AG04449 (cell line): ENCODE measurements at regions not wholly inside any gene's neighbourhood (a gene's known extent, or its start where the extent isn't known, plus 50 kb on each side); places are given as distances from the start of the nearest gene placed in this dataset.

Experiments used
- CTCF ChIA-PET: fragments of 350-600 bp; formaldehyde crosslinking; extraction: SDS; loops from one replicate; lab custom pipeline; 2021; ENCODE audit warnings: antibody characterized with exemption; lab: Yijun Ruan, JAX
- POLR2A ChIA-PET: fragments of 400-600, 350-600 bp; formaldehyde crosslinking; extraction: SDS; loops from one replicate; lab custom pipeline; 2020; ENCODE audit warnings: antibody characterized with exemption, inconsistent platforms; lab: Yijun Ruan, JAX
- DNase-seq: peaks from one replicate; pipeline ENCODE4 v3.0.0-alpha.2; 2010; ENCODE audit warnings: low read depth, low spot score
- H3K4me3 ChIP-seq: 2 replicates; pipeline ENCODE4 v1.5.1; 2011; ENCODE audit warnings: low read depth, mild to moderate bottlenecking, control low read depth, low read length
- TF ChIP-seq, protein P1 (sequence below): IDR thresholded peaks from one replicate; pipeline ENCODE4 v1.5.1; 2011; ENCODE audit warnings: mild to moderate bottlenecking, moderate library complexity, low read length, control low read depth, inconsistent platforms; ENCODE audit not compliant: insufficient read depth; ENCODE audit errors: missing control alignments

DNA sequence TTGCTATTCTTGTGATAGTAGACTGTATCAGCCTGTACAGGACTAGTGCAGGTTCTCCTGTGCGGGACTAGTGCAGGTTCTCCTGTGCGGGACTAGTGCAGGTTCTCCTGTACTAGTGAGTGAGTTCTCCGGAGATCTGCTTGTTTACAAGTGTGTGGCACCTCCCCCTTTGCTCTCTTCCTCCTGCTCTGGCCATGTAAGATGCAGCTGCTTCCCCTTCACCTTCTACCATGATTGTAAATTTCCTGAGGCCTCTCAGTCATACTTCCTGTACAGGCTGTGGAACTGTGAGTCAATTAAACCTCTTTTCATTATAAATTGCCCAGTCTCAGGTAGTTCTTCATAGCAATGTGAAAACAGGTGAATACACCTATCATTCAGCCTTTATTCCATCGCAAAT, 289.6 kb downstream of the TEX29 start:
- ChIA-PET POLR2A (no interaction called here), CTCF (no interaction called here)
- TF ChIP-seq, protein P1, sequence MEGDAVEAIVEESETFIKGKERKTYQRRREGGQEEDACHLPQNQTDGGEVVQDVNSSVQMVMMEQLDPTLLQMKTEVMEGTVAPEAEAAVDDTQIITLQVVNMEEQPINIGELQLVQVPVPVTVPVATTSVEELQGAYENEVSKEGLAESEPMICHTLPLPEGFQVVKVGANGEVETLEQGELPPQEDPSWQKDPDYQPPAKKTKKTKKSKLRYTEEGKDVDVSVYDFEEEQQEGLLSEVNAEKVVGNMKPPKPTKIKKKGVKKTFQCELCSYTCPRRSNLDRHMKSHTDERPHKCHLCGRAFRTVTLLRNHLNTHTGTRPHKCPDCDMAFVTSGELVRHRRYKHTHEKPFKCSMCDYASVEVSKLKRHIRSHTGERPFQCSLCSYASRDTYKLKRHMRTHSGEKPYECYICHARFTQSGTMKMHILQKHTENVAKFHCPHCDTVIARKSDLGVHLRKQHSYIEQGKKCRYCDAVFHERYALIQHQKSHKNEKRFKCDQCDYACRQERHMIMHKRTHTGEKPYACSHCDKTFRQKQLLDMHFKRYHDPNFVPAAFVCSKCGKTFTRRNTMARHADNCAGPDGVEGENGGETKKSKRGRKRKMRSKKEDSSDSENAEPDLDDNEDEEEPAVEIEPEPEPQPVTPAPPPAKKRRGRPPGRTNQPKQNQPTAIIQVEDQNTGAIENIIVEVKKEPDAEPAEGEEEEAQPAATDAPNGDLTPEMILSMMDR = no peak
- DNase-seq = no peak
- H3K4me3 ChIP-seq = no peak overlapping the region

DNA sequence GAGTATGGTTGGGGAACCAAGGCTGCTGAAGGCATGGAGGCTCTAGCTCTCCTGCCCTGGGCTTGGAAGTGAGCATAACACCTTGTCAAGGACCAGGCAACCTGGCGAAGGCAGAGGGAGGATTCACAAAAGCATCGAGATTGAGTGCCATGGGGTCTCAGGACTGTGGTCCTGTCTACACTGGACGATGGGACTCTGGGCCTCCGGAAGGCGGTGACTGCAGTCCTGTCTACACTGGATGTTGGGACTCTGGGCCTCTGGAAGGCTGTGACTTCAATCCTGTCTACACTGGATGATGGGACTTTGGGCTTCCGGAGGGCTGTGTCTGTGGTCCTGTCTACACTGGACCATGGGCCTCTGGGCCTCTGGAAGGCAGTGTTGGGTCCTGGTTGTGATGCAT, 290.4 kb downstream of the TEX29 start:
- ChIA-PET CTCF (no interaction called here), POLR2A (no interaction called here)

DNA sequence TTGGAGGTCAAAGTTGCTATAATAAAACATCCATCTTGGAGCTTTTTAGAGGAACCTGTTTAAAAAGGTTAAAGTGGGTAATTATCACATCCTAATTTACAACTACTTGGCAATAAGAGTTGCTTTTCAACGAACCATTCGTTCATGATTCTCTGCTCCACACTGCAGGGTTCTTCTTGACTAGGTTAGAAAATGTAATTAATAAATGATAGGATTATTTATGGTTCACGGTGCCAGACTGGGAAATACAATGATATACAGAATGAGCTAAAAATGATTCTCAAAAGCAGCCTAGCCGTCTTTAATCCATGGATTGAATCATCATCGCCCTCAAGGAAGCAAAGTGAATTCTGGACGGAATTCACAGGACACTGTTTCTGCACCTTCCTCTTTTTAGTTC, 291.2 kb downstream of the TEX29 start:
- POLR2A ChIA-PET = no interaction called here

More for the DNA sequence above, 290.4 kb downstream of the TEX29 start:
- DNase-seq = no peak
- H3K4me3 ChIP-seq = no peak overlapping the region
- TF ChIP-seq, protein P1 = no peak

DNA sequence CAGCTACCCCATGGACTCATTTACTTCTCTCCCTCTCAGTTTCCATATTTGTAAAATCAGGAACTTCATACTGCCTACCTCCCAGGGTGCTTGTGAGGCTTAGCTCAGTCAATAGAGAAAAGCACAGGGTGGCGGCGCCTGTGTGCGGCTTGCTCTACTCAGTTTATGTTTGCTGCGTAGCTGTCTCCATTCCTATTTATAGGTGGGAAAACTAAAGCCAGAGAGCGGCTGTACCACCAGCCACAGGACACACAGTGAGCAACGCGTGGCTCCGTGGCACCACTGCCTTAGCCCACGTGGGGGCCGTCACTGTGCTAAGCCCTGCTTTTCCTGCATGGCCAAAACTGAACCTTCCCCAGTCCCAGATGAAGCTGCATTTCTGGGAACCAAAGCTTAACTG, 292.4 kb downstream of the TEX29 start:
- no peak for DNase-seq
- ChIA-PET POLR2A (no interaction called here), CTCF (no interaction called here)
- TF ChIP-seq, protein P1 = no peak
- H3K4me3 ChIP-seq = no peak overlapping the region

More for the DNA sequence above, 291.2 kb downstream of the TEX29 start:
- no peak overlapping the region for H3K4me3 ChIP-seq
- DNase-seq = no peak
- CTCF ChIA-PET = no interaction called here
- TF ChIP-seq, protein P1 = no peak

DNA sequence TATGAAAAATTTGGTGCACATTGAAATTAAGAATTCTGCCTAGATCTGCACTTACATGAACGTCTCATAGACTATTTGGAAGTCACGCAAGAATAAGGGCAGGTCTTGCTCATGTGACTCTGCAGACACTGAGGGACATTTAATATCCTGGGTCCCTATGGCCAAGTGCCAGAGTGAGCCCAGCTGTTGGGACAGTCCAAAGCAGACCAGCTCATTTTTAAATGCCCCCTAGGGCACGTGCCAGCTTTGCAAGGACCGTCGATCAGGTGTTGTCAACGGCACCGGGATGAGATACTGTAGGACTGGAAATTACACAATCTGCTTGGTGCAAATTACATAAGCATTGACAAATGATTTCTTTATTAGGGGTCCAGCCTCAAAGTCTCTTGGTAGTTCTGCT, 293.6 kb downstream of the TEX29 start:
- no peak overlapping the region for H3K4me3 ChIP-seq
- POLR2A ChIA-PET = no interaction called here
- CTCF ChIA-PET = no interaction called here
- TF ChIP-seq, protein P1 = no peak
- DNase-seq = no peak

DNA sequence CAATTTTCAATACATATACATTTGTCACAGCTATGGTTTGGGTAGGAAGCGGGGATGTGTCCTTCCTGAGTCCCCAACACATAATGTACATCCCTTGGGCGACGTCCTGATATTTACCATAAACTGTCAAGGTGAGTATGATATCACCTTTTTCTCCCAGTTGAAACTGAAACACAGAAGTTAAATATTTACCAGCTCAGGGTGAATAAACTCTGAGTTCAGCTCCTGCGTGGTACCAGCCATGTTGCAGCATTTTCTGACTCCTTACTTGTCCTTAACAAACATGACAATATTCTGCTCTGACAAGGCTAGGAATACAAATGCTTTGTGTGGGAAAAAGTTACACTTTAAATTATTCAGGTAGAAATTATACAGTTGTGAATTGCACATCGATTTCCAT, 294.2 kb downstream of the TEX29 start:
- TF ChIP-seq, protein P1 = no peak
- CTCF ChIA-PET = no interaction called here
- POLR2A ChIA-PET = no interaction called here
- H3K4me3 ChIP-seq = no peak overlapping the region
- DNase-seq = no peak
